Middle frontal gyrus (tissue), 1 donor: ENCODE measurements at regions not wholly inside any gene's neighbourhood (a gene's known extent, or its start where the extent isn't known, plus 50 kb on each side); places are given as distances from the start of the nearest gene placed in this dataset.
"Not testable (repeated sequence)": the region's sequence is repeated elsewhere in the genome, so short reads cannot be mapped to it uniquely, and the experiment has no call there.

Experiments used
- DNase-seq: peaks from one replicate; pipeline ENCODE4 v3.0.0-alpha.2; 2015; ENCODE audit warnings: low spot score; ENCODE audit errors: extremely low spot score

DNA sequence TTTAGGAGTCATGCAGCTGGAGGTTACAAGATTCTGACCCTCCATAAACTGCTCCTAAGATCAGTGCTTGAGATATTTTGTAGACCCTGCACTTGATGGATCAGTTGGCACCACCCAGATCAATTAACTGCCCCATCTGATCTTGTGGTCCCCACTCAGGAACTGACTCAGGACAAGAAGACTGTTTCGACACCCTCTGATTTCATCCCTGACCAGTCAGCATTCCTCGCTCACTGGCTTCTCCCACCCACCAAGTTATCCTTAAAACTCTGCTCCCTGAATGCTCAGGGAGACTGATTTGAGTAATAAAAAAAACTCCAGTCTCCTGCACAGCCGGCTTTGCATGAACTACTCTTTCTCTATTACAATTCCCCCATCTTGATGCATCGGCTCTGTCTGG lies 360.2 kb downstream of the GALC start:
- DNase-seq = no peak

DNA sequence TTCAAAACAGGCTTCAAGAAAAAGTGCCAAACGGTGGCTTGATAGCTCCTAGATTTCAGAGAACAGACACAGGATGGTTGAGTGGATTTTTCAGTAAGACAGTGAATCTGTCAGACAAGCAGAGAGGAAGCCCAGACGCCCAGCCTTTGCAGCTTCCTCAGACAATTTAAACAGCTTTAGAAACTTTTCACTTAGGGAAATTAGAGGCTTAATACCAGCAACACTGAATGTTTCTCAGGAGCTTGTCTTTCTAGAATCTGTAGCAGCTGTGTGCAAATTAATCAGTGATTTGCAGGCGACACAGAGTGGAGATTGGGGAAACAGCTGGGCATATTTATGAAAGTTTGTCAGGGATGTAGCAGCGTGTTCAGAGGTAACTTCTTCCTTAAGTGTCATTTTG lies 362.1 kb downstream of the GALC start:
- DNase-seq = no peak

DNA sequence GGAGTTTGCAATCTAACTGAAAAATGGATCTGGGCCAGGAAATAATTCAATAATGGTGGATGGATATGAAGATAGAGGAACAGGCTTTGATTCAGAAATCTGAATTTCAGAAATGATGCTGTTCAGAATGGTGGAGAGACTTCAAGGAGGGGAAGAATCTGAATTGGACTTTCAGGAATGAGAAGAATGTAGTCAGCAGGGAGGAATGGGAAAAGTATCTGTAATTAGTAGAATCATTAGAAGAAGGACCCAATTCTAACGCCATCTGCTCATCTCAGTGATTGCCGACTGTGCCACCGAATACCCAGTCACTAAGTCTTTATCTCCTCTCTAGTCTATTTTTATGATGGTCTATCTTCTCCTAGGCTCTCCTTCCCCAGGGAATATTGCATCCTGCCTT lies 363.2 kb downstream of the GALC start:
- no peak for DNase-seq

DNA sequence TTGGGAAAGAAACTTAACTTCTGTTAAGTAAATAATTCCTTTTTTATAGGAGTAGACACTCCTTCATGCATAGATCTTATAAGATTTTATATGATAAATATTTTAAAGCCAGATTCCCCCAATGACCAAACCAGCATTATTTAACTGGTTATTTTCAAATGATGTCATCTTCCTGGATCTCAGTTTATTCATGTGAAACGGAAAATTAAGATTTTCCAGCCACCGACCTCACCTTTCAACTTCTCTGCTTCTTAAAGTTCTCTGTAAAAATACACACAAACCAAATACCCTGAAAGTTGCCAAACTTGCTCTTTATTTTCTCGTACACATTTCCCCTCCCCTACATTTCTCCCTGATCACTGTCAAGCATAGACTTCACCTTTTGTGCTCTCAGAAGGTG lies 364.2 kb downstream of the GALC start:
- no peak for DNase-seq

DNA sequence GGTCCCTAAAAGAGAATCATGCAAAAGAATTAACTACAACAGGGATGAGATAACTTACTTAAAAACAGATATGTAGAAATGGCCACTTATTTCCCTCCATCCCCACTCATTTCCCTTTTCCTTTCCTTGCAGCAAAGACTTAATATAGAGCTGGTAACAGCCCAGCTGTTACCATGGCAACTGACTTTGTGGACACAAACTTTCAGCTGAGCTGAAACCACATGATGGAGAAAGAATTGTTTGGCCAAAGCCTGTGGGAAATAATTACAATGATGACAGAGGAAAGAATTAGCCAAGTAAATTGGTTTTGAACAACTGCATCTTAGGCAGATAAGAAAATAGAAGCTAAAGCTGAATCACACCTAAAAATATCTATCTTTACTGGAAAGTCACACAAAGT lies 364.9 kb downstream of the GALC start:
- peak; percentile 40 for DNase-seq

DNA sequence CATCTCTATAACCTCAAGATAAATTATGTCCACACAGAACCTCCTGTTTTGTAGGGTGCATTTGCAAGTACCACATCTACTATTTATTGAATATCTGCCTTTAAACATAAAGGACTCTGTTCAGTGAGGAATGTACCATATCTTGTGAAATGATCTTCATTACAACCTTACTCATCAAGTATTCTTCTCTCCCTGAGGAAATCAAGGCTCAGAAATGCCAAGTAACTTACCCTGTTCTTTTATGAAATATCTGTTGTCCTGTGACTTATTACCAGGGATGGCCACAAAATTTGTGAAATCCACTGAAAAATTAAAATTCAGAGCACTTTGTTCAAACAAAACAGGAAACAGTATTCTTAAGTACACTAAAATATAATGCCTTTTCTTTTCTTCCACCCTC lies 366.7 kb downstream of the GALC start:
- no peak for DNase-seq

DNA sequence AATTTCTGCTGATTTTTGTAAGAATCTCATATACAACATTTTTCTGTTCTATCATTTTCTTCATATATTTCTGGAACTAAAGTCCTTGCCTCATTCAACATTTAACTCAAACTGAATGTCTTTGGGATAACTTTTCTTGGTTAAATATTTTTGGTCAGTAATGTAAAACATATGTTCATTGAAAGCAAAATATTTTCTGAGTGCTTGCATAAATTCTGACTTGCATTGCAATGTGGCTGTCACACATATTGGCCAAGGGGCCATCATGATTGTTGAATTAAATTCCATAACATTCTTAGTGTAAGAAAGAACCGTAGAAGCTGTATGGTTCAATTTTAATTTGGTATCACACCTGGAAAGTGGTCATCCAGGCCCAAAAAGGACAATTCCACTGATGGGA lies 369.4 kb downstream of the GALC start:
- DNase-seq = no peak

DNA sequence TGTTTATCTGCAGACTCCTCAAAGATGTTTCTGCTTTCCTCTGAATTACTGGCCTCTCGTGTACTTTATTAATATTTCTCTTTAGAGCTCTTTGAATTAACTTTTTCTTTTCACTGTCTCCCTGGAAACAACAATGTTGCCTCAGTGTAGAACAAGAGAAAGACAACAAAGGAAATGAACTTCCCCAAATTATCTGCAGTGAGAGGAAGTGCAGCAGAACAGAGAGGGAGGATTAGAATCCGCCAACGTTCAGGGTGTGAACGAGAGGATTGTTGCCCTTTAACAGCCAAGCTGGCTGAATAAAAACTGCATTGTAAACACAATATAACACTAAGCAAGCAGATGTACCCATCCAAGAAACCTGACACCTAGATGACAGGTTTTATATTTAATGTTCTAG lies 375.9 kb downstream of the GALC start:
- no peak for DNase-seq

DNA sequence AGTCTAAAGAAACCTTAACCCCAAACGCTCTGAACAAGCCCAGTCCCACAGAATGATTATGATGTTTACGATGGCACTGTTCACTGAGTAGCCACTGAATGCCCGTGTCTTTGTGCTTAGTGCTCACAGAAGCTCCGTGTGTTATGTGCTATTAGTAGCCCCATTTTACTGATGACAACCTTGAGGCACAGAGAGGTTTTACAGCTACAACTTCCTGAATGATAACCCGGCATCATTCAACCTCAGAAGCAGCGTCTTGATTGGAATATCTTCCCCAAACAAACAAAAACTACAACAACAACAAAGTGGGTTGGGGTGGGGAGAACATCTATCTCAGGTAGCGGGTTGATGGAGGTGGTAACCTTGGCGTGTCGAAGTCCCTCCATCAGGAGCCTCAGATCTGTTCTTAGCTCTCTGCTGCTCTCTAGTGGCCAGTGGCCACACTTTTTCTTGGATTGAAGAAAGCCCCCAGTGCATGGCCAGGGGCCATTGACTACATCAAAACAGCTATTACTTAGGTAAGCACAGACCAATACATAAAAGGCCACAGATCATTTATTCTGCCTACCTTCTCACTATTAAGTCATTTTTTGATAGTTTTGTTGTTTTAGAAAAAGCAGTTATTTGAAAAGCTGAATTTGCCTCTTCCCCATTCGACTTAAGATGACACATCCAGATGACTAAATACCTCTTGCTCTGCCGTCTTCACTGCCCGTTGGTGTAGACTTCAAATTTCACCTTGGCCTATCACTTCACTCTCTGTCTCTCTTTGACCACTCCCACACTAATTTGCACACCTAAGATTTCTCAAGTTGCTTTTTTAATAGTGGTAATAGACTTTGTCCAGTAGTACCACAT lies 376.9 kb downstream of the GALC start:
- DNase-seq = no peak

DNA sequence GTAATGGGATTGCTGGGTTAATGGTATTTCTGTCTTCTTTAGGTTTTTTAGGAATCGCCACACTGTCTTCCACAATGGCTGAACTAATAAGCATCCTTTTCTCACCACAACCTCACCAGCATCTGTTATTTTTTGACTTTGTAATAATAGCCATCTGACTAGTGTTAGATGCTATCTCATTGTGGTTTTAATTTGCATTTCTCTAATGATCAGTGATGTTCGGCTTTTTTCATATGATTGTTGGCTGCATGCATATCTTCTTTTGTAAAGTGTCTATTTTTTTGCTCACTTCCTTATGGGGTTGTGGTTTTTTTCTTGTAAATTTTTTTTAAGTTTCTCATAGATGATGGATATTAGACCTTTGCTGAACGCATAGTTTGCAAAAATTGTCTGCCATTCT lies 377.9 kb downstream of the GALC start:
- DNase-seq = no peak

DNA sequence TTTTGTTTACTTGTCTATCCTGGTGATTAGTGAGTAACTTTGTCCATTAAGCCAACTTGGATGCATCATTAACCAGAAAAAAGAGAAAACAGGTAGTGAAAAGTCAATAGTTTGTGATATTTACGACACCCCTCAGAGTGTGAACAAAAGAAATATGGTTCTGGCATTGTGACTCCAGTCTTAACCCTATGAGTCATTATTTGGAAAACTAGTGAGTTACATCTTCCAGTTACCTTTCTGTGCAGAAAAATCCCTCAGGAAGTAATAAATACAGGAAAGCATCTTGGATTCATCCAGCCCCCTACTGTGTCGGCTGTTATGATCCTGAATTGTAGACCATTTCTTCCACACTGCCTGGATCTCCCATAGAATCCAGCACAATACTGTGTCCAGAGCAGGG lies 379.1 kb downstream of the GALC start:
- DNase-seq = no peak

DNA sequence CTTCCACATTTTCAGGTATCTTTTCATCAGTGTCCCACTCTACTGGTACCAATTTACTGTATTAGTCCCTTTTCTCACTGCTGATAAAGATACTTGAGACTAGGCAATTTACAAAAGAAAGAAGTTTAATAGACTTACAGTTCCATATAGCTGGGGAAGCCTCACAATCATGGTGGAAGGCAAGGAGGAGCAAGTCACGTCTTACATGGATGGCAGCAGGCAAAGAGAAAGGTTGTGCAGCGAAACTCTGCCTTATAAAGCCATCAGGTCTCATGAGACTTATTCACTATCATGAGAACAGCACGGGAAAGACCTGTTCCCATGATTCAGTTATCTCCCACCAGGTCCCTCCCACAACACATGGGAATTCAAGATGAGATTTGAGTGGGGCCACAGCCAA lies 385.9 kb downstream of the GALC start:
- not testable (repeated sequence) for DNase-seq

DNA sequence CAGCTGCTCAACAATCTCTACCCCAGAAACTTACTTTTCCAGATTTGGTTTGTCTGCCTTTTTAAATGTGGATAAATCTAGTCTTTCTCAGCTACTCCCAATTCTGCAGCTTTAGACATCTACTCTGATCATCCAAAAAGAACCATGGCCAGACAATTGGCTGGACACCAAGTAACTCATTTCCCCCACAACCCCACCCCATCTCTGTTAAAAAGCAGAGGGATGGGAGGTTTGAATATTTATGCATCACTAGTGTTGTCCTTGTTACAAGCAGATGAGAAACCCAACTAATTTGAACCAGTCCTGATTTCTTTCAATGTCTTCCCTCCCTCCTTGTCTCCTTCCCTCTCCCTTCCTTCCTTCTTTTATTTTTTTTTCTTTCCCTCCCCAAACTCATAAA lies 391.9 kb downstream of the GALC start:
- DNase-seq = no peak

DNA sequence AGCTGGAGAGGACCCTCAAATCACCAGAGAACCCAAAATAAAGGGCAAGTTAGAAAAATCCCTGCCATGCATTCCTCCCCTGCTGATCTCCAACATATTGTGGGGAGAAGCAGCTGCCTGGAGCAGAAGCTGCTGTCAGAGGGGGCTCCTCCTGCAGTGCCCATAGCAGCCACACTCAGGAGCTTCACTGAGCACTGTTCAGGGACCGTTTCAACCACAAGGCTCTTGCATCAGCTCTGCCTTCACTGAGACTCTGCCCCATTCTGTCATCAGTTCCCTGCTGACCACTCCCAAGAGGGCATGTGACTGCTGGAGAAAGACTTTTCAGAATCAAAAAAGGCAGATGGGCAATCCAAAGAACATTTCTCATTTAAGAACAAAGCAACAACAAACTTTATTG lies 392.7 kb downstream of the GALC start:
- DNase-seq = no peak

DNA sequence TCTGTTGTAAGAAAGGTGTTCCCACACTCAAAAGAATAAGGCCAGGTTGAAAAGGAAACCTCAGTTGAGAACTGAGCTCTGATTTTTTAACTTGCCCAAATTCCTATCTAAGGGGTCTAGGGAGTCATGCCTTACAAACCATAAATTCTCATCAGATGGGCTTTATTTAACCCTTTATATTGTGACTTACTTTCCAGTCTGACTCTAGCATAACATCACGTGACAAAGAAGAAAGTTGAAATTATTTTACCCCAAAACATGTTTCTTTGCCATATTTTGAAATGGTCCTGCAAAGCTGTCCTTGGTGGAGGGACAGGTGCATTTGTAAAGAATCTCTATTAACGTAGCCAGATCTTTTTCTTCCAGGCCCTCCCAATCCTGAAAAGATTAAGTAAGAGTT lies 411.7 kb downstream of the GALC start:
- DNase-seq = no peak

DNA sequence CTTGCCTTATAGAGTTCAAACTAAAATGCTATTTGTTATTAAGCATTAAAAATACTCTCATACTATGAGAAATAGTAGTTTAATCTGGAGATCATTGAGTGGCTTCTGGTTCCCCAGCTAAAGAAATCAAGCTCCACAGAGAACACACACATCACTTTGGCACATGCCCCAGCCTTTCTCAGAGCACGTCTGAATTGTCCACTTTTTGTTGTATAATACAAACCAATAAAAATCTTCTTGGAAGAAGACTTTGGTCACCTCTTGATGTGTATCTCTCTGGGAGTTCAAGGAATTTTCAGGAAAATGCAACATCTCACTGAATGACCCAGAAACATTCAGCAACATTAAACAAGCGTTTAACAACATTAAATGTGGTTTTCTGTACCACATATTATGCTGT lies 413.9 kb downstream of the GALC start:
- no peak for DNase-seq

DNA sequence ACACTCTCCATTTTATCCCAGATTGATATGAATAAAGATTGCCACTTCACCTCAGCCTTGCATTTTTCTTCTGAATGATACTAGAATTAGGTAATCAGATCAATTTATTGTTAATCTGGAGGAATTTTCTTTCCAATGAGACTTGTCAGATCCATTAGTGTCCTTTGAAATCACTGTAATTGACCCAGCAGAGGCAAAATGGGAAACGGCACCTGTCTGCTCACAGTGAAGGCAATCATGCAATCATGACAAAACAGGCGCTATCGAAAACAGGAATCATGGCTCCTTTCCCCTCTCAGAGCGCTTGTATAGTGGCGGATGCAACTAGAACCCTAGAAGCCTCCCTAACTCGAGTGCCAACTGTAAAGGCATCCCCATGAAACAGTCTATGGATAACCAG lies 417.6 kb downstream of the GALC start:
- DNase-seq = no peak

DNA sequence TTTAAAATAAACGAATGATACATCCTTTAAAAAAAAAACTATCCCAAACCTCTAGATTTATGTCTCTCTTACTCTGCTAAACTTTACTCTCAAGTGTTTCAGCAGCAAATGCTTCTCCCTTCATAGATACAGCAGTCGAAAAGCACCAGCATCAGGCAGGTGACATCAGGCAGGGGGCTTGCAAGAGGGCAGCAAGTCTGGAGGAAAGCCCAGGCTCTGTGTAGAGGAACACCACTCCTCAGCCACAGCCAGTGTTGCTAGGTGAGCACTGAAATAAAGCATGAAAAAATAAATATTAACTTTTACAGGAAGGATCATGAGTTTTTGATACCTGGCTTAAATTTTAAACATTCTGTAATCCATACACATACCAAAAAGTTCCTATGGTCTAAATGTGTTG lies 419.4 kb downstream of the GALC start:
- DNase-seq = no peak

DNA sequence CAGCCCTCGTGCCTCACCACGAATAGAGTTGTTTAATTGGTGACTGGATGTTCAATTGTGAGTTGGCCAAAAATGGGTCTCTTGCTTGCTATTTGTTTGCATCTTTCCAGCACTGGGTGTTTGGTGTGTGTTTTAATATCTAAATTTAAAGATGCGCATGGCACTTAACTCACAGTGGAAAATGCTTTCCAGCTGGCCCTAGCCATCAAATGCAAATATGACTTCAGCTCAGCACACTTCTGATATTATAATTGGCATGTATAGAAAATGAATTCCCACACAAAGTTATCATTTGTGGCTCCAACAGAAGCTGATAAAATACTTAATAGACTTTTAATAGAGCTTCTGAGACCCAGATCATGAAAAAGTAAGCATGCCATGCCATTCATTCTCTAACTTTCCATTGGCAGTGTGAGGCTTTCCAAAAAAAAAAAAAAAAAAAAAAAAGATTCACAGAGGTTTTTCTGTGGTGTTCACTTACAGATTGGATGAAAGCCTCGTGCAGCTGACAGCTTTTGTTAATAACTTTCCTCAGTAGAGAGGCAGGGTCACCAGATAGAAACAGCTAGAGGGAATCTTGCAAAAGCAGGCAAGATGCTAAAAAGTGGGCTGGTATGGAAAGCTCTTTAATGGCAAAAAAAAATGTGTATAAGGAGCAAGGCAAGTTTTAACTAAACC lies 425.2 kb downstream of the GALC start:
- no peak for DNase-seq

DNA sequence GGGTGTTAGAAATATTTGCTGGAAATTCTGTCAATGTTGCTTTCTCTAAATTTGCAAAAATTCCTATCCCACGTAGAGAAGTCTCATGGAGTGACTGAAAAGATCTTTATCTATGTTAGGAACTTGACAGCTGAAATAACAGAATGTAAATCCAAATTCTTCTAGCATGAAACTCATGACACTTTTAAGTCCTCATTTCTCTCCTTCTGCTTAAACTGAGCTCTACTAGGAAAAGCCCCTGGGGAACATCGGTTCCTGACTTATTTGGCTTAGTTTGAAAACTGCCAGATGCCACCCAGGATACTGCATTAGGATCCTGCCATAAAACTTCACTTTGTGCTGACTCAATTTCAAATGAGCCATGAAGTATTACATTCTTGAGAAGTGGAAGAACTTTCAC lies 426.0 kb downstream of the GALC start:
- peak; percentile 5 for DNase-seq

DNA sequence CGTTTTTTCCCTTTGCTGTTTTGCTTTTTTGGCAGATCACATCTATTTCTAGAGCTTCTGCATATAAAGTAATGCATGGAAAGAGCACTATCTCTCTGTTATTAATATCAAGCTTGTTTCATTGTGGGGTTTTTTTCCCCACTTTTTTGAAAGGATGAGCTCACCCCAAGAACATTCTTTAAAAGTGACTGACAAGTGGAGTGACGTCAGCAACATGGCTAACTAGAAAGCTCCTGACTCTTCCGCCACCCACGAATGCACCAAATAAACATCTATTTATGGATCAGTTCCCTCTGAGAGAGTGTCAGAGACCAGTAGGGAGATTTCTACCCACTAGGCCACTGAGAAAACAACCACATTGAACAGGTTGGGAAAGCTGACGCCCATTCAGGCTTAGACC lies 445.4 kb downstream of the GALC start:
- no peak for DNase-seq

DNA sequence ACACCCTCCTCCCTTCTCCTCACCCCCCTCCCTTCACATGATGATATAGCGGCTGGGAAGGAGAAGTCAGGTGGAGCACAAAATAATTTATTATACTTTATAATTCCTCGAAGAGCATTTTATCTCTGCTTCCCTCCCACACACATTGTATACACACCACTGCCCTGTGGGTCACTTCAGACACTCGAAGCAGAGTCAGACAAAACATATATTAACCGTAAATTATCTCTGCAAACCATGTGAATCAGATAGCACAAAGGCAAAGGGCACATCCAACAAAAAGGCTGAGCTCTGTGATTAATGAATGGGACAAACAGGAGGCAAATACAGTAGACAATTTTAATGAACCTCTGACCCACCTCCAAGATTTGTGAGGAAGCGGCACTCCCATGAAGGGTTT lies 450.7 kb downstream of the GALC start:
- DNase-seq = no peak

DNA sequence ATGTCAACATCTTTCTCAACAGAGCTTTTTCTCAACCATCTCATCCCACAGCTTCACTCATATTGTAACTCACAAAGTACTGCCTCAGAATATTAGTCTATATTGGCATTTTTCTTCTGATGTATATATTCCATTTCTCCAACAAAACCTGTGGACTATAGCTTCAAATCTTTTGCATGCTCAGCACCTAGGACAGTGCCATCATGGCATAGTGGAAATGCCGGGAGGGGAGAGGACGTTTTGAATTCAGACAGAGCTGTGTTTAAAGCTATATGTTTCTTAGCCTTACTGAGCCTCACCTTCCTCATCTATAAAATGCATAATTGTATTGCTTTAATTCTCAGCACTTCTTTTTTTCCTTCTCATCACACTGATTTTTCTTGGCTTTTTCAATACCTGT lies 452.6 kb downstream of the GALC start:
- DNase-seq = no peak
